ENCODE measurements at regions not wholly inside any gene's neighbourhood (a gene's known extent, or its start where the extent isn't known, plus 50 kb on each side); places are given as distances from the start of the nearest gene placed in this dataset.

- TF ChIP-seq CTCF (IDR thresholded peaks at IDR 0.05; ENCODE audit: low read depth, low read length) = no peak
- TF ChIP-seq EZH2phosphoT487 (IDR thresholded peaks at IDR 0.05; ENCODE audit: low read depth) = no peak
Measured at GRCh38 chr15:96075895-96076294, 254.6 kb upstream of the NR2F2 start.

All from OCI-LY3 (cell line).